ENCODE measurements at regions not wholly inside any gene's neighbourhood (a gene's known extent, or its start where the extent isn't known, plus 50 kb on each side); places are given as distances from the start of the nearest gene placed in this dataset.

- no peak for DNase-seq (ENCODE audit: low read depth)
Measured at GRCh38 chr4:125062115-125063050, 252.4 kb upstream of the FAT4 start.

GRCh38 chr4:125060376-125060775, 254.4 kb upstream of the FAT4 start:
- DNase-seq (ENCODE audit: low read depth): no peak

- peak; percentile 55 for DNase-seq (ENCODE audit: low read depth)
Measured at GRCh38 chr4:125049711-125050110, 265.0 kb upstream of the FAT4 start.

- DNase-seq (ENCODE audit: low read depth): peak; percentile 32
Measured at GRCh38 chr4:125045311-125045710, 269.4 kb upstream of the FAT4 start.

- peak; percentile 66 for DNase-seq (ENCODE audit: low read depth)
Measured at GRCh38 chr4:125044886-125045285, 269.9 kb upstream of the FAT4 start.

GRCh38 chr4:125043486-125043885, 271.3 kb upstream of the FAT4 start:
- DNase-seq (ENCODE audit: low read depth): peak; percentile 61

- DNase-seq (ENCODE audit: low read depth): no peak
Measured at GRCh38 chr4:125042041-125042440, 272.7 kb upstream of the FAT4 start.

GRCh38 chr4:125041372-125041930, 273.3 kb upstream of the FAT4 start:
- no peak for DNase-seq (ENCODE audit: low read depth)

GRCh38 chr4:125039550-125039949, 275.2 kb upstream of the FAT4 start:
- DNase-seq (ENCODE audit: low read depth): no peak

- DNase-seq (ENCODE audit: low read depth): no peak
Measured at GRCh38 chr4:125022855-125023501, 291.8 kb upstream of the FAT4 start.

GRCh38 chr4:125021189-125021588, 293.6 kb upstream of the FAT4 start:
- no peak for DNase-seq (ENCODE audit: low read depth)

- no peak for DNase-seq (ENCODE audit: low read depth)
Measured at GRCh38 chr4:125020089-125021034, 294.4 kb upstream of the FAT4 start.

- DNase-seq (ENCODE audit: low read depth): no peak
Measured at GRCh38 chr4:125016892-125017299, 297.9 kb upstream of the FAT4 start.

- DNase-seq (ENCODE audit: low read depth): no peak
Measured at GRCh38 chr4:125013891-125014290, 300.9 kb upstream of the FAT4 start.

GRCh38 chr4:125011646-125012045, 299.1 kb upstream of the ANKRD50 start:
- no peak for DNase-seq (ENCODE audit: low read depth)

GRCh38 chr4:125010796-125011503, 298.4 kb upstream of the ANKRD50 start:
- no peak for DNase-seq (ENCODE audit: low read depth)

GRCh38 chr4:125008676-125009075, 296.1 kb upstream of the ANKRD50 start:
- DNase-seq (ENCODE audit: low read depth): no peak

GRCh38 chr4:125004676-125005075, 292.1 kb upstream of the ANKRD50 start:
- DNase-seq (ENCODE audit: low read depth): no peak

GRCh38 chr4:125003840-125004239, 291.3 kb upstream of the ANKRD50 start:
- DNase-seq (ENCODE audit: low read depth): no peak

GRCh38 chr4:124997991-124998390, 285.5 kb upstream of the ANKRD50 start:
- no peak for DNase-seq (ENCODE audit: low read depth)

- no peak for DNase-seq (ENCODE audit: low read depth)
Measured at GRCh38 chr4:124997124-124997523, 284.6 kb upstream of the ANKRD50 start.

Data from amniotic epithelial cell (primary cell).